OCI-M1 (cell line): ENCODE measurements at regions not wholly inside any gene's neighbourhood (a gene's known extent, or its start where the extent isn't known, plus 50 kb on each side); places are given as distances from the start of the nearest gene placed in this dataset.
"Not testable (repeated sequence)": the region's sequence is repeated elsewhere in the genome, so short reads cannot be mapped to it uniquely, and the experiment has no call there.

Experiments
- DNase-seq: peaks from one replicate; lab custom pipeline; 2025; lab: John Stamatoyannopoulos, UW

DNA sequence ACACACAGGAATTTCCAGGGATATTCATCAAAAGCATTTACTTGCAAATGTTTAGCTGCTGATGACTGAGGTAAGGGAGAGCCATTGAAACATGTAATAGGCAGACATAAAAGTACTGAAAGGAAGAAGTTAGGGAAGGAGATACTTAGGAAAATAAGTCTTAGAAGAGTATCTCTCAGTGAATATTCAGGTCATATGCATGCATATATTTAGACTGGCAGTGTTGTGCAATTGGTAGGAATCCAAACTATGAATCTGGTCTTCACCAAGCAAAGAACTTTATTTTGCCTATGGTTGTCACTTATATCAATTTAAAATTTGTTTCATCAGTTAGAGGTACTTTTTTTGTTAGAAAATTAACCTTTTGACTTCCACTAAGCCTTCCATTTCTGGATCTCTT lies 1490.7 kb downstream of the SUCLG1 start:
- DNase-seq = no peak

DNA sequence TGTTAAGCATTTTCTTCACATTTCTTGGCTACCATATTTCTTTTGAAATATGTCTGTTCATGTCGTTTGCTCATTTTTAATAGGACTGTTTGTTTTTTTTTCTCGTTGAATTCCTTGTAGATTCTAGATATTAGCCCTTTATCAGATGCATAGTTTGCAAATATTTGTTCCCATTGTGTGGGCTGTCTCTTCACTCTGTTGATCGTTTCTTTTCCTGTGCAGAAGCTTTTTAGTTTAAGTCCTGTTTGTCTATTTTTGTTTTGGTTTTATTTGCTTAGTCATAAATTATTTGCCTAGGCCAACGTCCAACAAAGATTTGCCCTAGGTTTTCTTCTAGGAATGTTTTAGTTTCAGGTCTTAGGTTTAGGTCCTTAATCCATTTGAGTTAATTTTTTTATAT lies 1494.7 kb downstream of the SUCLG1 start:
- DNase-seq = no peak

DNA sequence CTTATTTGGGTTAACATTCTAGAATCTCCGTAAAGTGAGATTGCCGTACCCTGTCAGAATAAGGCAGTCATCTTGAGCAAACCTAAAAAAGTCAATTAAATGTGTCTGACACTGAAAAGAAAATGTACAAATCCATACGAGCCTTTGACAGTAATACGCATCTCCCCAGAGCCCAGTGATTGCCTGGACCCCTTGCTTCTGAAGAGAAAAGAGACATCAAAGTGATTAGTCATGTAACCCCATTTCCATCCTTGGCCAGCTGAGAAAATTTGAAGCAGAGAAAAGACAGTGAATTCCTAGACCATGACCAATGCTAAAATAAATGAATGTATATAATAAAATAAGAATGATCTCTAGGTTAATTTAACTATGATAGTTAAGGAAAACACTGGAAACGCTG lies 1499.4 kb downstream of the SUCLG1 start:
- no peak for DNase-seq

DNA sequence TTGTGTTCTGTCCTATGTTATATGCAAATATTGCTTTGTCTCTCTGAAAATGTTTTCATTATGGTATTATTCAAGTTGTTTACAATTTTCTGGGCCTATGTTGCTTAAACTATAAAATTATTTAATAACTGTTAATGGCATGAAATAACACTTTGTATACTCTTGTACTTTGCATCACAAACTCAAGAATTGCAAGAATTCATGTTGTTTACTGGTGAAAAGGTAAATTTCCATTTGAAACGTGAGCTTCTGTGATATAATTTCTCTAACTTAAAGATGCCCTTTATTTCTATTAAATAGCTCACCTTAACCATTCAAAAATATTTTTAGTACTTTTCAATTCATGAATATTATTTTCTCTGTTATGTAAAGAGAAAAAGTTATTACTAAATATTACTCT lies 1504.2 kb downstream of the SUCLG1 start:
- no peak for DNase-seq

DNA sequence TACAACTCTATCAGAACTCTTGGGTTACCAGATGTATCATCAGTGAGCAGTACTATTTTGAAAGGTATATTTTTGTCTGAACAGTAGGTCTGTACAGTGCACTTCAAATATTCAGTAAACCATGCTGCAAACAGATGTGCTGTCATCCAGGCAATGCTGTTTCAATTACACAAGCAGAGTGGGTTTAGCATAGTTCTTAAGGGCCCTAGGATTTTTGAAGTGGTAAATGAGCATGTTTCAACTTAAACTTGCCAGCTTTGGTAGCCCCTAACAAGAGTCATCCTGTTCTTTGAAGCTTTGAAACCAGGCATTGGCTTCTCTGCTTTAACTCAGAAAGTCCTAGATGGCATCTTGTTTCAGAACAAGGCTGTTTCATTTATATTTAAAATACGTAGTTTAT lies 1519.9 kb downstream of the SUCLG1 start:
- no peak for DNase-seq

DNA sequence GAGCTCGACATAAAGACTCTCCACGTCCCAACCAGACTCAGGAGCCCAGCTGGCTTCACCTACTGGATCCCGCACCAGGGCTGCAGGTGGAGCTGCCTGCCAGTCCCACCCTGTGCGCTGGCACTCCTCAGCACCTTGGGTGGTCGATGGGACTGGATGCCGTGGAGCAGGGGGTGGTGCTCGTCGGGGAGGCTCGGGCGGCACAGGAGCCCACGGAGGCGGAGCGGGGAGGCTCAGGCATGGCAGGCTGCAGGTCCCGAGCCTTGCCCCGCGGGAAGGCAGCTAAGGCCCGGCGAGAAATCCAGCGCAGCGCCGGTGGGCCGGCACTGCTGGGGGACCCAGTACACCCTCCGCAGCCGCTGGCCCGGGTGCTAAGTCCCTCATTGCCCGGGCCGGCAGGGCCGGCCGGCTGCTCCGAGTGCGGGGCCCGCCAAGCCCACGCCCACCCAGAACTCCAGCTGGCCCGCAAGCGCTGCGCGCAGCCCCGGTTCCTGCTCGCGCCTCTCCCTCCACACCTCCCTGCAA lies 1520.7 kb downstream of the SUCLG1 start:
- not testable (repeated sequence) for DNase-seq

DNA sequence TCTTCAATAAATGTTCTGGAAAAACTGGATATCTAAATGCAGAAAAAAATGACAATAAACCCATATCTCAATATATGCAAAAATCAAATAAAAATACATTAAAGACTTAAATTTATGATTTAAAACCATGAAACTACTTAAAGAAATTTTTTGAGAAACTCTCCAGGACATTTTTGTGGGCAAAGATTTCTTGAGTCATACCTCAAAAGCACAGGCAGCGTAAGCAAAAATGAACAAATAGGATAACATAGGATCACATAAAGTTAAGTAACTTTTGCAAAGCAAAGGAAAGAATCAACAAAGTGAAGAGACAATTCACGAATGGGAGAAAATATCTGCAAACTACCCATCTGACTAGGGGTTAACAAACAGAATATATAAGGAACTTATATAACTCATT lies 1545.5 kb downstream of the SUCLG1 start:
- DNase-seq = no peak

DNA sequence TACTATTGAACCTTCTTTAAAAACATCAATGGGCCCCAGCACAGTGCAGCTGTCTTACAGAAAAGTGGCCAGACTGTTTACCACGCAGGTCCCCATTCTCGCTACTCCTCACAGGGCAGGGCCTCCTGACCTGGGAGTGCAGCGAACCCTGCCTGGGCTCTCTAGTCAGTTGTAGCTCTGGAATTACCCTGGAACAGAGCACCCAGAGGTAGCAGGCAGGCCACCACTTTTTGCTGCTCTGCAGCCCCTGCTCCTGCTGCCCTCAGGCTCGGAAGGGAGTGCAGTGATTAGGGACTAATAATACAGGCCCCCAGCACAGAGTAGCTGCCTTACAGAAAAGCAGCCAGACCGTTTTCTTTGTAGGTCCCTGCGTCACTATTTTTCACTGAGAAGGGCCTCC lies 1563.0 kb downstream of the SUCLG1 start:
- DNase-seq = no peak

DNA sequence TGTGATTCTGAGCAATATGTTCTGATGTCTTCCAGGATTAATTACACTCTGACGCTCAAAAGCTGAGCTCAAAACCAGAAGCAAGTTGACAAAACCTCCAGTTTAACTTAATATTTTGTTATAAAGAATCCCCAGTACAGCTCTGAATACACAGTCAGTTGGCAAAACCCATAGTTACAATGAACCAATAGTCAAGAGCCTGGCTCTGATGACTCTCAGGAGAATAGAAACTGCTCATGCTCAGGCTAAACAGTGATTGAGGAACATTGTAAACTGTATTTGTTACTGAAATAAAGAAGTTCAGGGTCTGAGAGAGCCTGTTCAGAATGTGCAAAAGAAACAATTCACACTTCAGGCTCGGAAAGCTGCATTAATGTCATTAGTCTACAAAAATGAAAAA lies 1565.9 kb downstream of the SUCLG1 start:
- no peak for DNase-seq

DNA sequence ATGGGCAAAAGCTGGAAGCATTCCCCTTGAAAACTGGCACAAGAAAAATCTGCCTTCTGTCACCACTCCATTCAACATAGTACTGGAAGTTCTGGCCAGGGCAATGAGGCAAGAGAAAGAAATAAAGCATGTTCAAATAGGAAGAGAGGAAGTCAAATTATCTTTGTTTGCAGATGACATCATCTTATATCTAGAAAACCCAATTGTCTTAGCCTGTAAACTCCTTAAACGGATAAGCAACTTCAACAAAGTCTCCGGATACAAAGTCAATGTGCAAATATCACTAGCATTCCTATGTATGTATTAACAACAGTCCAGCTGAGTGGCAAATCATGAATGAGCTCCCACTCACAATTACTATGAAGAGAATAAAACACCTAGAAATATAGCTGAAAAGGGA lies 1579.3 kb downstream of the SUCLG1 start:
- DNase-seq = peak; percentile 86

DNA sequence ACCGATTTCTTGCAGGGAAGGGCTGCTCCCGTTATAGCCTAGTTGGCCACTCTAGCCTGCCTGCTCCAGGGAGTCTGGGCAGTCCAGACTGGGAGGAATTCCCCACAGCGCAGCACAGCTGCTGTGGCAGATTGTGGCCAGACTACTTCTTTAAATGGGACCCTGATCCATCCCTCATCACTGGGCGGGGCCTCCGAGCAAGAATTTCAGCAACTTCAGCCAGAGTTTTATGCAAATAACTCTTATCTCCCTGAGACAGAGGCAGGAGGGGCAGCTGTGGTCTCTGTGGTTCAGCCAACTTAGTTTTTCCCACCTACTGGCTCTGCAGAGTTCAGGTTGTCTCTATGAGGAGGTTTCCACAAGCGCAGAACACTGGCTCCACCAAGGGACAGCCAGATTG lies 1583.2 kb downstream of the SUCLG1 start:
- peak; percentile 95 for DNase-seq

DNA sequence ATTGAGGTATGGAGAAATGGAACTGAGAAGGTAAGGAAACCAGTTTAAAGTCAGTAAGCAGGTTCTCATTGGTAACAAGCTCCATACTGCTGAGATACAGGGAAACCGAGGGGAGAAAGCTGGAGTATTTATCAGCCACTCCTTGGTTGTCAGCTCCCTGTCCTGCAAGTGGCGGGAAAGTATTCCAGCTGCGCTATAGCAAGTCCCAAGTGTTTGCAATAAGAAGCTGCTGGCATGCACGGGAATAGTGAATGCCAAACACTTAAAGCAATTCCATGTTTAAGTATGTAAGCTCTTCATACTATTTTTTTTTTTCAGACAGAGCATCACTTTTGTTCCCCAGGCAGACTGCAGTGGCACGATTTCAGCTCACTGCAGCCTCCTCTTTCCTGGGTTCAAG lies 1601.1 kb downstream of the SUCLG1 start:
- DNase-seq = no peak

DNA sequence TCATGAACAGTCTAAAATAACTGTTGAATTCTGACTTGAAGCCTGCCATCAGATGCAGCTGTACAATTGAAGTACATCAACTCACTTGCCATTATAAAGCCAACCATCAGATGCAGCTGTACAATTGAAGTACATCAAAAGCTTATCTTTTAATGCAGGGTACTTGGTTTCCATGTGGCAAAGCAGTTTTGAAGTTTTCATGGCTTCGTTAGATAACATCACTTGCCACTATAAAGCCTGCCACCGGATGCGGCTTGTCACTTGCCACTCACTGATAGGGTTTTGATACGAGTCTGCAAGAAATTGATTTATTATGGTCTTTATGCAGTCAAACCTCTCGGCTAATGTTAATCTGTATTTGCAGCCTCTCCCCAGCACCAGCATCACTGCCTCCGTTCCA lies 1605.8 kb downstream of the SUCLG1 start:
- peak; percentile 81 for DNase-seq

DNA sequence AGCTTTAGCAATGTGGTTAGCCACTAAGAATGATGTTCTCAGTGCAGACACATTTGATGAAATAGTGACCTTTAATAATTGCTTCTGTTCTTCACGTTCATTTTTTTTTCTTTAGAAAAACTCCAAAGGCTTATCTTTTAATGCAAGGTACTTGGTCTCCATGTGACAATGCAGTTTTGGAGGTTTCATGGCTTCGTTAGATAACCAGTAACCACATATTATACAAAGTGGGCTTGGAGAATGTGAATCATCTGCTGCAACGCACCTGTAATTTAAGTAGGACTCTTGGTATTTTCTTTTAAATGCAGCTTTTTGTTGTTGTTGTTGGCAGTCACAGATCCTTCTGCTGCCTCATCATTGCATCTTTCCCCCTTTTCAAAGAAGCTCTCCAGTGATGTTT lies 1606.3 kb downstream of the SUCLG1 start:
- peak; percentile 81 for DNase-seq

DNA sequence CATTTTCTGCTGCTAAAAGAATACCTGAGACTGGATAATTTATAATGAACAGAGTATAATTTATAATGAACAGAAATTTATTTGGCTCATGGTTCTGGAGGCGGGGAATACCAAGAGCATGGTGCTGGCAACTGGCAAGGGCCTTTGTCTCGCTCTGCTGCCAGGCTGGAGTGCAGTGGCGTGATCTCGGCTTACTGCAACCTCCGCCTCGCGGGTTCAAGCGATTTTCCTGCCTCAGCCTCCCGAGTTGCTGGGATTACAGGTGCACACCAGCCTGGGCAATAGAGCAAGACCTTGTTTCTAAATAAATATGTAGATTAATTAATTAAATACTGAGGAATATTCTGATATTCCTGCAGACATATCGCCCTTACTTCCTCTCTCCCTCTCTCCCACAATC lies 1610.8 kb downstream of the SUCLG1 start:
- no peak for DNase-seq

DNA sequence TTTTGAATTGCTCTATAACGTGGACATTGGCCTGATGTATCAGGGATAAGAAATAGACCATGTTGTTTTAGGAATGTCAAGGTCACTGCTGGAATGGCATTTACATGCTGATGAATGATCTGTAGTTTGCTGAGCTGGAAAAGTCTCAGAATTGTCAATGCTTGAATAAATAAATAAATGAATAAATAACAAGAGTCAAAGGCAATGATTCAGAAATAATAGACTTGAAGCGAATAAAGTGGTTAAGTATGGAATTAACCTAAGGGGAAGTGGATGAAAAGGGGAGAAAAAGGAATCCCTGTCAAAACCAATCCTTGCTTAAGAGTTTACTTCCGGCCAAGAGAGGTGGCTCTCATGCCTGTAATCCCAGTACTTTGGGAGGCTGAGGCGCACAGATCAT lies 1620.0 kb downstream of the SUCLG1 start:
- no peak for DNase-seq

DNA sequence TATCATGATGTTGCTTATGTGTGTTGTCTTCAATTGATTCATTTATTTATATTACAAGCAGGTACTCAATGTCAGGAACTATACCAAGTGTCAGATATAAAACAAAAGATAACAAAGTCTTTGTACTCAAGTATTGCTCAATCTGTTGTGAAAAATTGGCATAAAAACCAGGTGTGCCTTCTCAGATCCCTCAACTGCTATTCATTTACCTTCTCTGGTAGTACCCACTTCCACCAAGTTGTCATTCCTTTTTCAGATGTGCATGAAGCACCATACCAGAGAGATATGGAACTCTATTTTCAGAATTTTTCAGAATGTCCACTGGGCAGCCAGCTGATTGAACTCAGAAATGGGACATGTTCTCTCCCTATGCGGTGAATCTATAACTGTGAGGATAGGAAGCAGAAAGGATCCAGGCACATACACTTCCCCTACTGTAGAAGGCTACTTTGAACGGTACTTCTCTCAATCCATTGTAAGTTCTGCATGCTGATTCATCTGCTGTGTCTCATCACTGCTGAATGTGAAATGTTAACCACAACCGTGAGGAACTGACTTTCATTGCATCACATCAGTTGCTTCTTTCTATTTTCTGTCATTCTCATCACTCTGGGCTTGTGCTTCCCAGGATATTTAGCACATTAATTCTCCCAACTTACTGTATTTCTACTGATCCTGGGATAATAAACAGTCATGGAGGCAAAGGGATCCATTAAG lies 1621.3 kb downstream of the SUCLG1 start:
- peak; percentile 87 for DNase-seq

DNA sequence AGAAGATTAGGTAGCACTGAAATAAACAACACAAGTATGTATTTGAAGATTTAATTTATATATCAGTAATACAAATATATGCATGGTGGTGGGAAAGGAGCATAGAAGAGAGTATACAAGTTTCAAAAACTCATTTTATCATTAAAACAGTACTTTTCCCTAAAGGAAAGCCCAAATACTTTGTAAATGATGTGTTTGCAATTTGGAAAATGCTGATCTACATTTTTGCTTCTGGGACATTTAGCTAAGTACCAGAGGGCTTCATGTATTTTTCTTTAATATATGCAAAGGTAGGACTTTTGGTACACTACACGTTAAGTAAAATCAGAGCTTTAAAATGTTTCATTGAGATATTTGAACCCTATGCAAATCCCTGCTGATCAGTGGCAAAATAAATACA lies 1624.2 kb downstream of the SUCLG1 start:
- DNase-seq = no peak

DNA sequence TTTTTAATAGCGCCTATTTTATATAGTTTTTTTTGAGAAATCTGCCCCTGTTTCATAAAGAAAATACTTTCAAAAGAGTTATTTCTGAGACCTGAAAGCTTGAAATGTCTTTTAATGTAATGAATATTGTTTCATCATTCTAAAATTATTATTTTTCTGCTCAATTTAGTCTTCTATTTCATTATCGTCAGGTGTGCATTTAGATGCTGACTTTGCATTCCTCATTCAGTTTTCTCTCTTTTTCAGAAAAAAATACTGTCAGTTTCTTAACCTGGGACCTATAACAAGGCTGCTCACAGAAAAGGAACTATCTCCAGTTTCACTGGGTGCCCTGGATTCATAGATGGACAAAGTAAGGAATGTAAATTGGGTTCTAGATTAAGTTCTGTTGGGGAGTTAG lies 1631.7 kb downstream of the SUCLG1 start:
- no peak for DNase-seq

DNA sequence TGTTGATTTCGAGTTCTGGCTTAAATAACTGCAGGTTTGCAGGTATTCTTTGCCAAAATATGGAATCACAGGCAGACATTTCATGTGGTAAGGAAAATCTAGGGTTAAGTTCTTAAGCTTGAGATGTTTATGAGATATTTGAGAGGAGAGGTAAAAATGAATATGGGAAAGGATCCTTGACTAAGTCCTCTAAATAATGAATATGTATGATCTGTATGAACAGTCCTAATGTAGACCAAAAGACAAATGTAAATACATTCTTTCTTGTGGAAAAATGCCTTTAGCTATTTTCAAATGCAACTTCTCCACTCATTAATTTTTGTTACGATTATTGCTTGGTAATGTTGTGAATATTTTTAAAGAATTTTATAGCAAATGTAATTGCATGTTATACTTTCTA lies 1632.6 kb downstream of the SUCLG1 start:
- DNase-seq = no peak

DNA sequence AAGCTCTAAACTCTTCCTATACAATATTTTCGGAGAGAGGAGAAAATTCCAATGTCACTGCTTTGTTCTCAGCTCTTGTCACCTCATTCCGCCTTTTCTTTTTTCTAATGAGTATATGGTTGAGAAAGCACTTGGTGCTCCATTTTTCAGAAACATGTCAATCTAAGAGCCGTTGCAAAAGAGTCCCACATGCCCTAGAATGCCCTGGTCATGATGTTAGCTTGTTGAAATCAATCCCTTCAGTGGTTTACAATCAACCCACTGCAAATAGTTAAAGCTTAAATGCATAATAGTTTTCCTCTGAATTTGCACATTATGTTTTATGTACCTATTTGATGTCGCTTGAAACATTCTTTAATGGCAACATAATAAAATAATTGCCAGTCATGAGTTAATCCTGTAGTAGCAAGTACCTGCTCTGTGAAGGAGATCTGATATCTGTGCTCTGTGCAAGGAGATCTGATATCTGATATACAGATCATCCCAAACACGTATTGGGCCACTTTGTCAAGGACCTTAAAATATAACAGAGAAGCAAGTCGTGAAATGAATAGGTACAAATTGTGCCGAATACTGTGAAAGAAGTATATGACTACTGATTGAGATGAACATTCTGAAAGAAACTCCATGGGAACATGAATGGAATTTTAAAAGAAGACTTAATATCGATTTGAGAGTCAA lies 1633.5 kb downstream of the SUCLG1 start:
- no peak for DNase-seq

DNA sequence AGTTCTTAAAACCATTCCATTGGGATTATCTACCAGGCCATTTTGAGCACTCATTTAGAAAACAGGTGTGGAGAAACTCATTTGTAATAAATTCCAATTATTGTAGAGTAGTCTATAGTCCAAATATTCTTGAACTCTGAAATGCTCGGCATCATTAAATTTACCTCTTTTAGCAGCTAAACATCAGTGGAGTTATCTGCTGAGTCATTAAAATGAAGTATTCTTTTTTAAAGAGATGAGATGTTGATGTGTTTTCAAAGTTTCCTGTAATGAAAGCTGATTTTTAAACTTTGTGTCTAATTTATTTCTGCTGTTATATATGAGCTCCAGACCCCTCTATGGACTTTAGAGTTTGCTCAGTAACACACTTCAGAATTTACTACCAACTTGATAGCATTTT lies 1635.2 kb downstream of the SUCLG1 start:
- DNase-seq = no peak

DNA sequence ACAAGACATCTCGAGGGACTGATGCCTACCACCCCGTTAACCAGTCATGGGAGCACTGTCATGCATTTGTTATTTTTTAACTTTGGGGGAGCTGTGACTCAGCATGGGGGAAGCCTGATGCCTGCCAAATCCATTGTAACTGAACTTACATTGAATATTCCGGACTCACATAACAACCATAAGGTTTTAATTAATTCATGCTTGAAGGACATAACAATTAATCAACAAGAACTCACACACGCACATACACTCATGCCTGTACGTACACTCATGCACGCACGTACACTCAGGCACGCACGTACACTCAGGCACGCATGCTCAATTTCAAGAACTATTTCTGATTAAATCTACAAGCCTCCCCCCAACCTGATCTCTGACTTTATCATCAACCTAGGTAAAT lies 1639.1 kb downstream of the SUCLG1 start:
- no peak for DNase-seq

DNA sequence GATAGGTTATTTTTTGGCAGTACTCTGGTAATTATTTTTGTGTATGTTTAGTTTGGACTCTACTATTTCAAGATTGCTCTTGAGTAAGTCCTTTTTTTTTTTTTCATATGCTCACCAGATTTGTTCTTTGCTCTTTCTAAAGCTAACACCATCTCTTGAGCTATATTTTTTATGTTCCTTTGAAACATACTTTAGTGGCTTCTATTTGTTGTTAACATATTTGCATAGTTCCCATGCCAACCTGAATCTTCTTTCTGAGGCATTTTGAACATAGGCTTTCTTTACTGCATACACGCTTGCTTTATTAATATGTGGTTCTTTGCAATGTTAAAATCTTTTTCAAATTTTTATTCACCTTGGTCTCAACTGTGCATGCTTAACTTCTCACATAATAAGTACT lies 1644.9 kb downstream of the SUCLG1 start:
- DNase-seq = no peak
